Uterus (tissue), 3 donors: ENCODE measurements at regions not wholly inside any gene's neighbourhood (a gene's known extent, or its start where the extent isn't known, plus 50 kb on each side); places are given as distances from the start of the nearest gene placed in this dataset.

Experiments
- DNase-seq, 2 donors: peaks; one replicate each; pipeline ENCODE4 v3.0.0-alpha.2; 2019 to 2020
- H3K27ac ChIP-seq, 2 donors: fragments of 200-600 bp; sonication (generic); 1 replicate in 1 of 2; 2 replicates in 1 of 2; pipeline ENCODE4 v1.5.1; 2016 to 2018
- H3K27me3 ChIP-seq, 2 donors: fragments of 200-600 bp; sonication (generic); one replicate each; pipeline ENCODE4 v1.5.1; 2018 to 2019; ENCODE audit warnings: control low read depth in 1 of 2
- H3K36me3 ChIP-seq, 2 donors: fragments of 200-600 bp; sonication (generic); one replicate each; pipeline ENCODE4 v1.5.1; 2019; ENCODE audit warnings: control low read depth in 1 of 2
- H3K4me1 ChIP-seq, 2 donors: fragments of 200-600 bp; sonication (generic); one replicate each; pipeline ENCODE4 v1.5.1; 2018 to 2019; ENCODE audit warnings: control low read depth in 1 of 2
- H3K4me3 ChIP-seq, 2 donors: fragments of 200-600 bp; sonication (generic); 1 replicate in 1 of 2; 2 replicates in 1 of 2; pipeline ENCODE4 v1.5.1; 2018 to 2019; ENCODE audit warnings: mild to moderate bottlenecking in 1 of 2
- H3K9me3 ChIP-seq, 2 donors: fragments of 200-600 bp; sonication (generic); one replicate each; pipeline ENCODE4 v1.5.1; 2019; ENCODE audit warnings: control low read depth in 1 of 2
- CTCF ChIP-seq, 4 experiments: fragments of 200-600 bp in 2 of 4; fragments of 450-650 bp in 2 of 4; sonication (generic) in 2 of 4; IDR thresholded peaks; one replicate each; pipeline ENCODE4 v1.5.1; 2016 to 2019; ENCODE audit warnings: antibody characterized with exemption in 4 of 4, mild to moderate bottlenecking in 2 of 4, moderate library complexity in 1 of 4
- POLR2A ChIP-seq, 2 donors: fragments of 450-650 bp; IDR thresholded peaks; one replicate each; pipeline ENCODE4 v1.6.1; 2016; ENCODE audit warnings: antibody characterized with exemption in 2 of 2, mild to moderate bottlenecking in 1 of 2, moderate library complexity in 1 of 2
- intact Hi-C: fragments of 100-400 bp; cut with DNase I; formaldehyde crosslinking; loops from one replicate; pipeline ENCODE4 v1.15.1; 2023; ENCODE audit warnings: low total_unique reads
- donor health status: DM: yes; HTN: yes; CAD: no.

GRCh38 chrX:42143866-42144592 is 220.7 kb upstream of the CASK start:
- Histone ChIP-seq H3K27ac (no peak overlapping the region), H3K4me3 (no peak overlapping the region), H3K9me3 (no peaks in the 10 kb centered on the region), H3K27me3 (peaks cover 0 to 3% of the 10 kb centered on the region in 2 donors), H3K36me3 (no peaks in the 10 kb centered on the region), H3K4me1 (no peaks in the 10 kb centered on the region)
- no peak for DNase-seq
- TF ChIP-seq CTCF (IDR thresholded peaks at IDR 0.05) (no peak), POLR2A (IDR thresholded peaks at IDR 0.05) (no peak)
- intact Hi-C loops = no loop called here

GRCh38 chrX:42140320-42140719 is 217.0 kb upstream of the CASK start:
- no peaks in the 10 kb centered on the region for H3K9me3 ChIP-seq
- H3K4me1 ChIP-seq = no peaks in the 10 kb centered on the region
- no peak overlapping the region for H3K4me3 ChIP-seq
- TF ChIP-seq CTCF (IDR thresholded peaks at IDR 0.05) = no peak
- no peak for TF ChIP-seq POLR2A (IDR thresholded peaks at IDR 0.05)
- no peak overlapping the region for H3K27ac ChIP-seq
- no peaks in the 10 kb centered on the region for H3K27me3 ChIP-seq
- DNase-seq = no peak
- H3K36me3 ChIP-seq = no peaks in the 10 kb centered on the region
- intact Hi-C loops = no loop called here

- TF ChIP-seq POLR2A (IDR thresholded peaks at IDR 0.05) (no peak), CTCF (IDR thresholded peaks at IDR 0.05) (no peak)
- Histone ChIP-seq H3K27me3 (peaks cover 0 to 3% of the 10 kb centered on the region in 2 donors), H3K4me1 (no peaks in the 10 kb centered on the region), H3K27ac (no peak overlapping the region), H3K4me3 (no peak overlapping the region), H3K36me3 (no peaks in the 10 kb centered on the region), H3K9me3 (no peaks in the 10 kb centered on the region)
- no peak for DNase-seq
- intact Hi-C loops = no loop called here
Measured at GRCh38 chrX:42135583-42136228, 212.4 kb upstream of the CASK start.

GRCh38 chrX:42131856-42132255 is 208.5 kb upstream of the CASK start:
- Histone ChIP-seq H3K36me3 (no peaks in the 10 kb centered on the region), H3K4me3 (no peak overlapping the region), H3K9me3 (no peaks in the 10 kb centered on the region), H3K27ac (no peak overlapping the region), H3K27me3 (peaks cover 0 to 3% of the 10 kb centered on the region in 2 donors), H3K4me1 (no peaks in the 10 kb centered on the region)
- DNase-seq = no peak
- intact Hi-C loops = no loop called here
- no peak for TF ChIP-seq POLR2A (IDR thresholded peaks at IDR 0.05)
- no peak for TF ChIP-seq CTCF (IDR thresholded peaks at IDR 0.05)
